NB4 (cell line): ENCODE measurements at regions not wholly inside any gene's neighbourhood (a gene's known extent, or its start where the extent isn't known, plus 50 kb on each side); places are given as distances from the start of the nearest gene placed in this dataset.

ENCODE experiments used
- CTCF ChIP-seq: IDR thresholded peaks from one replicate; pipeline ENCODE4 v1.5.1; 2012; ENCODE audit warnings: low read depth, low read length
- POLR2A ChIP-seq: IDR thresholded peaks from 2 replicates; pipeline ENCODE4 v1.6.1; 2011; ENCODE audit warnings: mild to moderate bottlenecking; ENCODE audit not compliant: insufficient read length; ENCODE audit errors: extremely low read depth

- TF ChIP-seq POLR2A, result no peak
- TF ChIP-seq CTCF, result no peak
Observed at GRCh38 chr11:30697032-30697431, 110.9 kb upstream of the MPPED2 start.
